ENCODE measurements at regions not wholly inside any gene's neighbourhood (a gene's known extent, or its start where the extent isn't known, plus 50 kb on each side); places are given as distances from the start of the nearest gene placed in this dataset.

- ChIA-PET CTCF (interaction anchor here (0.7 kb wide), 1 partner anchor 267 kb away, joined by 7 read pairs; no protein-coding TSS in a partner anchor), POLR2A (no interaction called here)
- Mint-ChIP-seq H3K27ac (ENCODE audit: unreplicated experiment) (peak overlapping the region; percentile 76), H3K36me3 (ENCODE audit: insufficient read depth, unreplicated experiment) (peaks cover 23% of the 10 kb centered on the region), H3K9me3 (ENCODE audit: unreplicated experiment) (no peaks in the 10 kb centered on the region), H3K4me3 (ENCODE audit: unreplicated experiment) (no peak overlapping the region), H3K27me3 (ENCODE audit: insufficient read depth, unreplicated experiment) (no peaks in the 10 kb centered on the region), H3K4me1 (ENCODE audit: low read depth, unreplicated experiment) (peaks cover 30% of the 10 kb centered on the region)
- H3K9me3 ChIP-seq: no peaks in the 10 kb centered on the region
- H3K36me3 ChIP-seq (ENCODE audit: control insufficient read depth, insufficient read depth, low read length): no peaks in the 10 kb centered on the region
- BruUV-seq (replicated peaks): no TSS peak
- DNase-seq: no peak
- intact Hi-C loops (cut with micrococcal nuclease; ENCODE audit: unreplicated experiment): loop anchor here (2.0 kb wide), 1 partner anchor 23 kb away; no protein-coding TSS in a partner anchor
- peaks cover 69% of the 10 kb centered on the region for H3K4me1 ChIP-seq
- H3K4me3 ChIP-seq (ENCODE audit: low read depth, low read length): no peak overlapping the region
- no peaks in the 10 kb centered on the region for H3K27me3 ChIP-seq (replicated peaks; ENCODE audit: control insufficient read depth, insufficient read depth, low read length)
- TF ChIP-seq, protein P1, sequence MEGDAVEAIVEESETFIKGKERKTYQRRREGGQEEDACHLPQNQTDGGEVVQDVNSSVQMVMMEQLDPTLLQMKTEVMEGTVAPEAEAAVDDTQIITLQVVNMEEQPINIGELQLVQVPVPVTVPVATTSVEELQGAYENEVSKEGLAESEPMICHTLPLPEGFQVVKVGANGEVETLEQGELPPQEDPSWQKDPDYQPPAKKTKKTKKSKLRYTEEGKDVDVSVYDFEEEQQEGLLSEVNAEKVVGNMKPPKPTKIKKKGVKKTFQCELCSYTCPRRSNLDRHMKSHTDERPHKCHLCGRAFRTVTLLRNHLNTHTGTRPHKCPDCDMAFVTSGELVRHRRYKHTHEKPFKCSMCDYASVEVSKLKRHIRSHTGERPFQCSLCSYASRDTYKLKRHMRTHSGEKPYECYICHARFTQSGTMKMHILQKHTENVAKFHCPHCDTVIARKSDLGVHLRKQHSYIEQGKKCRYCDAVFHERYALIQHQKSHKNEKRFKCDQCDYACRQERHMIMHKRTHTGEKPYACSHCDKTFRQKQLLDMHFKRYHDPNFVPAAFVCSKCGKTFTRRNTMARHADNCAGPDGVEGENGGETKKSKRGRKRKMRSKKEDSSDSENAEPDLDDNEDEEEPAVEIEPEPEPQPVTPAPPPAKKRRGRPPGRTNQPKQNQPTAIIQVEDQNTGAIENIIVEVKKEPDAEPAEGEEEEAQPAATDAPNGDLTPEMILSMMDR (IDR thresholded peaks at IDR 0.05; ENCODE audit: insufficient read depth in 1 of 2, low read depth in 1 of 2, low read length in 1 of 2, severe bottlenecking in 1 of 2, unreplicated experiment in 1 of 2): no peak
Measured at GRCh38 chr2:203789618-203790017, 78.0 kb upstream of the CTLA4 start.

GRCh38 chr2:203790134-203790852, 77.3 kb upstream of the CTLA4 start:
- Histone ChIP-seq H3K36me3 (ENCODE audit: control insufficient read depth, insufficient read depth, low read length) (no peaks in the 10 kb centered on the region), H3K9me3 (no peaks in the 10 kb centered on the region), H3K4me1 (peaks cover 70% of the 10 kb centered on the region), H3K4me3 (ENCODE audit: low read depth, low read length) (no peak overlapping the region), H3K27me3 (replicated peaks; ENCODE audit: control insufficient read depth, insufficient read depth, low read length) (no peaks in the 10 kb centered on the region)
- peak overlapping the region; percentile 76 for H3K27ac Mint-ChIP-seq (ENCODE audit: unreplicated experiment)
- H3K9me3 Mint-ChIP-seq (ENCODE audit: unreplicated experiment): no peaks in the 10 kb centered on the region
- no peaks in the 10 kb centered on the region for H3K27me3 Mint-ChIP-seq (ENCODE audit: insufficient read depth, unreplicated experiment)
- TF ChIP-seq, protein P1 (IDR thresholded peaks at IDR 0.05; ENCODE audit: insufficient read depth in 1 of 2, low read depth in 1 of 2, low read length in 1 of 2, severe bottlenecking in 1 of 2, unreplicated experiment in 1 of 2): no peak
- intact Hi-C loops (cut with micrococcal nuclease; ENCODE audit: unreplicated experiment): loop anchor here (2.0 kb wide), 1 partner anchor 23 kb away; no protein-coding TSS in a partner anchor
- POLR2A ChIA-PET: no interaction called here
- H3K4me1 Mint-ChIP-seq (ENCODE audit: low read depth, unreplicated experiment): peaks cover 30% of the 10 kb centered on the region
- H3K36me3 Mint-ChIP-seq (ENCODE audit: insufficient read depth, unreplicated experiment): peaks cover 20% of the 10 kb centered on the region
- BruUV-seq (replicated peaks): no TSS peak
- no peak overlapping the region for H3K4me3 Mint-ChIP-seq (ENCODE audit: unreplicated experiment)
- CTCF ChIA-PET: interaction anchor here (0.6 to 1.4 kb wide), 3 partner anchors 25 to 268 kb away, joined by 3 to 7 read pairs (median 6); no protein-coding TSS in a partner anchor
- DNase-seq: no peak

DNA sequence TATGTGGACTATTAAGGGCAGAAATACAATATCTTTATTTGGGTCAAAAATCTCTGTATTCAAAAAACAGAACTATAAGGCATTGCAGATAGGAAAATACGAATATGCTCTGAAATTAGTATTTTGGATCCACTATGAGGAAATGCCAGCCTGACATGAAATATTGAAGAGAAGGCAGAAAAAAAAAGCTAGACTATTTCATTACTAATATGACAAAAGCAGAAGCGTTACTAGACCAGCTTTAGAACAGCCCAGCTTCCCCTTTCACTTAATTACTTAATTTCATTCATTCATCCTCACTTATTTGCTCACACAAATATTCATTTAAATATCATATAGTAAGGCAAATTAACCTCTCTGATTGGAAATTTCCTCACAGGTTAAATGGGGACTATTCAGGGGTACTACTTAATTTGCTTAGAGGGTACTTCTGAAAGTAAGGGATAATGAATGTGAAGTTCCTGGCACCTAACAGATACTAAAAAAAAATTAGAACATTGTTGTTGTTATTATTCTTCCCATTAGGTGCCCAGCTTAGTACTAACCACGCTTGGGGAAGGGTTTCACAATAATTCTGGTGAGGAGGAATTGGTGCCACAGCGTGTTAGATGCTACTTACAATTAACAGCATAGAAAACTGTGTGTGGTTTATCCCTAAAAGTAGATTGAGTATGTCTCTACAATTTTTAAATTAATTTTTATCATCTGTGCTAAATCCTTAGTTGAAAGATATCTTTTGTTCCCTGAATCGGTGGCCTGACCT, 71.1 kb upstream of the CTLA4 start:
- intact Hi-C loops (cut with micrococcal nuclease; ENCODE audit: unreplicated experiment): no loop called here
- DNase-seq: no peak
- H3K9me3 ChIP-seq: 0 out of 2 replicates have a peak, but pooled peaks cover 4% of the 10 kb centered on the region
- H3K4me1 Mint-ChIP-seq (ENCODE audit: low read depth, unreplicated experiment): peaks cover 23% of the 10 kb centered on the region
- H3K4me1 ChIP-seq: peaks cover 30% of the 10 kb centered on the region
- TF ChIP-seq, protein P1 (IDR thresholded peaks at IDR 0.05; ENCODE audit: insufficient read depth in 1 of 2, low read depth in 1 of 2, low read length in 1 of 2, severe bottlenecking in 1 of 2, unreplicated experiment in 1 of 2): no peak
- no peaks in the 10 kb centered on the region for H3K36me3 ChIP-seq (ENCODE audit: control insufficient read depth, insufficient read depth, low read length)
- H3K27me3 ChIP-seq (replicated peaks; ENCODE audit: control insufficient read depth, insufficient read depth, low read length): no peaks in the 10 kb centered on the region
- no peak overlapping the region for H3K27ac Mint-ChIP-seq (ENCODE audit: unreplicated experiment)
- no peak overlapping the region for H3K4me3 ChIP-seq (ENCODE audit: low read depth, low read length)
- POLR2A ChIA-PET: no interaction called here
- CTCF ChIA-PET: no interaction called here
- H3K4me3 Mint-ChIP-seq (ENCODE audit: unreplicated experiment): no peak overlapping the region
- peaks cover 8% of the 10 kb centered on the region for H3K9me3 Mint-ChIP-seq (ENCODE audit: unreplicated experiment)
- no TSS peak for BruUV-seq (replicated peaks)
- H3K36me3 Mint-ChIP-seq (ENCODE audit: insufficient read depth, unreplicated experiment): peaks cover 5% of the 10 kb centered on the region
- H3K27me3 Mint-ChIP-seq (ENCODE audit: insufficient read depth, unreplicated experiment): no peaks in the 10 kb centered on the region

All from Caco-2 (cell line).